Hepatocyte (in vitro differentiated cells): ENCODE measurements at regions not wholly inside any gene's neighbourhood (a gene's known extent, or its start where the extent isn't known, plus 50 kb on each side); places are given as distances from the start of the nearest gene placed in this dataset.

Experiments
- DNase-seq: peaks from one replicate; pipeline ENCODE4 v3.0.0-alpha.2; 2016; ENCODE audit warnings: low spot score
- H2AFZ ChIP-seq: fragments of 200-600 bp; sonication (generic); 2 replicates; pipeline ENCODE4 v1.6.0; 2016; ENCODE audit warnings: antibody characterized with exemption, mild to moderate bottlenecking
- H3K27ac ChIP-seq: fragments of 200-600 bp; sonication (generic); 2 replicates; pipeline ENCODE4 v1.5.1; 2016; ENCODE audit warnings: mild to moderate bottlenecking
- H3K27me3 ChIP-seq: fragments of 200-600 bp; sonication (generic); 2 replicates; pipeline ENCODE4 v1.6.1; 2016
- H3K36me3 ChIP-seq: fragments of 200-600 bp; sonication (generic); replicated peaks from 2 replicates; pipeline ENCODE4 v1.5.1; 2016; ENCODE audit warnings: low read depth; ENCODE audit not compliant: insufficient read depth
- H3K4me1 ChIP-seq: fragments of 200-600 bp; sonication (generic); 2 replicates; pipeline ENCODE4 v1.5.1; 2016; ENCODE audit warnings: mild to moderate bottlenecking, moderate library complexity; ENCODE audit not compliant: insufficient read depth
- H3K4me2 ChIP-seq: fragments of 200-600 bp; sonication (generic); 2 replicates; pipeline ENCODE4 v1.6.0; 2016
- H3K4me3 ChIP-seq: fragments of 200-600 bp; sonication (generic); 2 replicates; pipeline ENCODE4 v1.5.1; 2016; ENCODE audit warnings: mild to moderate bottlenecking
- H3K79me2 ChIP-seq: fragments of 200-600 bp; sonication (generic); 2 replicates; pipeline ENCODE4 v1.6.0; 2017; ENCODE audit warnings: mild to moderate bottlenecking
- H3K9me2 ChIP-seq: fragments of 200-600 bp; sonication (generic); replicated peaks from 2 replicates; pipeline ENCODE4 v1.6.0; 2017; ENCODE audit warnings: mild to moderate bottlenecking; ENCODE audit not compliant: insufficient read depth
- H3K9me3 ChIP-seq: fragments of 200-600 bp; sonication (generic); 2 replicates; pipeline ENCODE4 v1.5.1; 2016; ENCODE audit warnings: low read depth, mild to moderate bottlenecking
- H4K20me1 ChIP-seq: fragments of 200-600 bp; sonication (generic); 2 replicates; pipeline ENCODE4 v1.6.0; 2016; ENCODE audit warnings: mild to moderate bottlenecking; ENCODE audit not compliant: insufficient read depth, poor library complexity, severe bottlenecking
- CTCF ChIP-seq: fragments of 200-600 bp; sonication (generic); IDR thresholded peaks from 2 replicates; pipeline ENCODE4 v1.5.1; 2016; ENCODE audit warnings: antibody characterized with exemption, mild to moderate bottlenecking; ENCODE audit not compliant: poor library complexity
- EZH2 ChIP-seq: fragments of 200-600 bp; sonication (generic); IDR thresholded peaks from 2 replicates; pipeline ENCODE4 v1.6.1; 2016; ENCODE audit warnings: antibody characterized with exemption, mild to moderate bottlenecking, borderline replicate concordance
- EZH2phosphoT487 ChIP-seq: fragments of 200-600 bp; sonication (generic); IDR thresholded peaks from one replicate; pipeline ENCODE4 v1.6.1; 2018; ENCODE audit warnings: antibody characterized with exemption, mild to moderate bottlenecking, low read depth, moderate library complexity; ENCODE audit not compliant: unreplicated experiment, severe bottlenecking
- WGBS: methylation state at CpG from one replicate; pipeline ENCODE4 v1.1.6; 2016; ENCODE audit warnings: low lambda C conversion rate; ENCODE audit errors: missing lambda C conversion rate; 5-methylcytosine and 5-hydroxymethylcytosine counted together

GRCh38 chr18:55694291-55694690 is 106.3 kb upstream of the TCF4 start:
- H2AFZ ChIP-seq: no peak overlapping the region
- H3K9me3 ChIP-seq: no peaks in the 10 kb centered on the region
- H4K20me1 ChIP-seq: no peaks in the 10 kb centered on the region
- no peaks in the 10 kb centered on the region for H3K9me2 ChIP-seq
- H3K79me2 ChIP-seq: no peaks in the 10 kb centered on the region
- no peaks in the 10 kb centered on the region for H3K36me3 ChIP-seq
- 93% methylated on average over 1 of the region's 1 CpG for WGBS
- no peak overlapping the region for H3K4me3 ChIP-seq
- H3K4me1 ChIP-seq: no peaks in the 10 kb centered on the region
- no peak for TF ChIP-seq EZH2
- no peak for TF ChIP-seq EZH2phosphoT487
- TF ChIP-seq CTCF: no peak
- no peak overlapping the region for H3K27ac ChIP-seq
- H3K4me2 ChIP-seq: no peak overlapping the region
- H3K27me3 ChIP-seq: no peaks in the 10 kb centered on the region
- peak; percentile 23 for DNase-seq

DNA sequence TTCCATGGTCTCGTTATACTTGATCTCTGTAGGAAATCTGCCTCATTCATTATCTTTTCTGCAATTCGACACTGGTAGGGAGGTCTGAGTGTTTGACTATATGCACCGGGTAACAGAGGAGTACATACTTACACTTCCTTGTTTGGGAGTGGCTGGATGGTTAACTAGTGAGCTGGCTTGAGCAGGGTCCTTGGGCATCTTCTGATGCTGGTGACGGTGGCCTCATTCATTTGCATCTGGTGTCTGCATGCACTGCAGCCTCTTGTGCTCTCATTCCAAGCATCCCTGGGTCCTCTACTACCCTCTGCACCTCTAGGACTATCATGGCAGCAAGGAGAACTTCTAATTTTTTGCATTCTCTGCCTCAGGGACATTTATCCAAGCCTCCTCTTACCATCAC is 100.0 kb upstream of the TCF4 start:
- Histone ChIP-seq H3K27ac (no peak overlapping the region), H4K20me1 (no peaks in the 10 kb centered on the region), H3K4me2 (no peak overlapping the region), H2AFZ (no peak overlapping the region), H3K79me2 (no peaks in the 10 kb centered on the region), H3K36me3 (no peaks in the 10 kb centered on the region), H3K4me1 (no peaks in the 10 kb centered on the region), H3K9me2 (no peaks in the 10 kb centered on the region), H3K4me3 (no peak overlapping the region), H3K27me3 (no peaks in the 10 kb centered on the region), H3K9me3 (no peaks in the 10 kb centered on the region)
- WGBS: 76% methylated on average over 4 of the region's 4 CpGs
- TF ChIP-seq CTCF: no peak
- TF ChIP-seq EZH2phosphoT487: no peak
- TF ChIP-seq EZH2: no peak
- DNase-seq: no peak

DNA sequence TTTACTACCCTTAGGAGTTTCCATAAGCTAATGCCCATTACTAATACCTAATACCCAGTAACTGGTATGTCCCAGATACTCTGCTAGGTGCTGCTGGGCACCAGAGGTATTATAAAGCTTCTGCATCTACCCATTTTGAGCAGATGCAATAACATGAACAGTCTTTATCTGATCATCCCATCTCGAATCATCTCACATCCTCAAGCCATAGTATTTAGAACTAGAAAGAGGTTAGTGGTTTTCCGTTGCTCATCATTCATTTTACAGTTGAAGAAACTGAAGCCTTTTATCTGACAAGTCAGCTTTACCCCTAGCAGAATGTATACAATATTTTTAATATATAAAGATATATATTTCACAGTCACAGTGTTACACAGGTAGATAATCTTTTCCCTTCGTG is 99.1 kb upstream of the TCF4 start:
- H3K9me3 ChIP-seq: no peaks in the 10 kb centered on the region
- no peak overlapping the region for H3K4me3 ChIP-seq
- no peaks in the 10 kb centered on the region for H3K79me2 ChIP-seq
- no peaks in the 10 kb centered on the region for H3K4me1 ChIP-seq
- H3K4me2 ChIP-seq: no peak overlapping the region
- 83% methylated on average over 3 of the region's 3 CpGs for WGBS
- TF ChIP-seq EZH2phosphoT487: no peak
- TF ChIP-seq CTCF: no peak
- TF ChIP-seq EZH2: no peak
- no peak for DNase-seq
- H3K36me3 ChIP-seq: no peaks in the 10 kb centered on the region
- no peaks in the 10 kb centered on the region for H3K9me2 ChIP-seq
- no peaks in the 10 kb centered on the region for H3K27me3 ChIP-seq
- no peak overlapping the region for H2AFZ ChIP-seq
- H3K27ac ChIP-seq: no peak overlapping the region
- no peaks in the 10 kb centered on the region for H4K20me1 ChIP-seq

DNA sequence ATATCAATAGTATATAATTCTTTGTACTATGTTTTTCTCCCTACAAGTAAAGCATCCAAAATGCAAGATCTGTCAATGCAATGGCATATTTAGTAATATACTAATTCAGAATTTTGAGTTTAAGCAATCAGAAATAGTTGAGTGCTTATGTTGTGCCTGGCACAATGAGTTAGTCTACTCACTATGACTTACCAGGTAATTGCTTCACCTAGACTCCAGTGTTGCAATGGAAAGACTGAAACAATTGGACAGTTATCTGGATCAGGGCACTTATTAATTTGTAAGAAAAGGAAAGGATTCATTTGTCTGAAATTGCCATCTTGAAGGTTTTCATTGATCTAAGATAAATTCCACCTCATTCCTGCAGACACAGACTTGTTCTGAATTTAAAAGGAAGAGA is 97.6 kb upstream of the TCF4 start:
- Histone ChIP-seq H3K36me3 (no peaks in the 10 kb centered on the region), H3K79me2 (no peaks in the 10 kb centered on the region), H3K27me3 (no peaks in the 10 kb centered on the region), H3K27ac (no peak overlapping the region), H2AFZ (no peak overlapping the region), H4K20me1 (no peaks in the 10 kb centered on the region), H3K4me2 (no peak overlapping the region), H3K9me2 (no peaks in the 10 kb centered on the region), H3K9me3 (no peaks in the 10 kb centered on the region), H3K4me1 (no peaks in the 10 kb centered on the region), H3K4me3 (no peak overlapping the region)
- DNase-seq: no peak
- no peak for TF ChIP-seq EZH2phosphoT487
- TF ChIP-seq EZH2: no peak
- TF ChIP-seq CTCF: no peak
